HG02981 (cell line): ENCODE measurements at regions not wholly inside any gene's neighbourhood (a gene's known extent, or its start where the extent isn't known, plus 50 kb on each side); places are given as distances from the start of the nearest gene placed in this dataset.
"Not testable (repeated sequence)": the region's sequence is repeated elsewhere in the genome, so short reads cannot be mapped to it uniquely, and the experiment has no call there.

Experiments
- ATAC-seq: cut with Tn5 transposase; IDR thresholded peaks from one replicate; pipeline ENCODE4 v1.9.1; 2021; ENCODE audit warnings: mild to moderate bottlenecking, moderate library complexity; ENCODE audit not compliant: unreplicated experiment

GRCh38 chr7:17554341-17555015, 256.0 kb downstream of the AHR start:
- no peak for ATAC-seq

- no peak for ATAC-seq
These were observed 257.9 kb downstream of the AHR start for GRCh38 chr7:17556247-17556956.

DNA sequence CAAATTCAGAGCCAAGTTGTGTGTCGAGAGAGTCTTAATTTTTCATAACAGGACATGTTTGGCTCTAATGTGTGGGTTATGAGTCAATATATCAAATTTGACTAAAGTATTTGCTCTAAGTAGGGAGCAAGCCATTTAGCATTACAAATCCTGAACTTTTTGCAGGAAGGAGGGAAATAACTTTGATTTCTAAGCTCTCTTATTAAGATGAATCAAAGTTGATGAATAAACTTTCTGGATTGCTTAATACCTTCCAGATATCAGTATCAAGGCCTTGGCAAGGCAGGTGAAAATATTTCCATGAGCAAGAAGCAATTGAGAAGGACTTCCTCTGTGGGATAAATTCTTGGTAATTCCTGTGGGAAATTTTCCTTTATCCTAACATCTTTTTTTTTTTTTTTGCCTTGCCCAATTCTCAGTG, 258.8 kb downstream of the AHR start:
- no peak for ATAC-seq

DNA sequence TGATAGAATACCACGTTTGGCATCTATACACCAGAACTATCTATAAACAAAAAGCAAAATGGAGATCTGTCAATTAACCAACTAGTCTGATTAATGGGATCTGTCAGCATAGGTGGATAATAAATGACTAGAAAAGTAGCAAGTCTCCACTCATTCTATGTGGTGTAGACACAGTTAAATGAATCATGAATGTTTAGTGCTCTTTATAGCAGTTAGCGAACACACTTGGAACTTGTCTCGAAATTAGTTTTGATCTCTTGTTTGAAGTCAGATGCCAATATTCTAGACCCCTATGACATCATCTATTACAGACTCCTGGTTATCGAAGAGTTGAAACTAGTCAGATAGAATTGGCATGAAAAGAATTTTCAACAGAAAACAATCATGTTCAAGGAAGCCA, 259.7 kb downstream of the AHR start:
- ATAC-seq, result no peak

GRCh38 chr7:17558558-17559332, 260.3 kb downstream of the AHR start:
- ATAC-seq, result no peak

- ATAC-seq, result no peak
These were observed 260.9 kb downstream of the AHR start for GRCh38 chr7:17559388-17559787.

- no peak for ATAC-seq
These were observed 262.1 kb downstream of the AHR start for GRCh38 chr7:17560516-17560915.

DNA sequence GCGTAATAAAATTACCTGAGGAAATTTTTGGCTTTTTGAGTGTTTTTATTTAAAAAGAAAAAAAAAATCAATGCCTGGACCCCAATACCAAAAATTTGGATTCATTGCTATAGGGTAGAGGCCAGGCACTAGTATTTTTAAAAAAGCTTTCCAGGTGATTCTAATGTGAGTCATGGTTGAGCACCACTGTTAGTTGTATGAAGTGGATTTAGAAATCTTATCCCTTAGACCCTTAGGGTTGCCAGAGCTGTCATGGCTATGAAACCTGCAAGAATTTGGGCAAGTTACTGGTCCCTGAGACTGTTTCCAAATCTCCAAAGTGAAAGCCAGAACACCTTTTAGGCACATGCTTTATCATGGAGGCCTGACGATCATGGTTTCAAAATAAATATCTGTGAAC, 262.5 kb downstream of the AHR start:
- ATAC-seq, result no peak

- ATAC-seq, result no peak
These were observed 266.3 kb downstream of the AHR start for GRCh38 chr7:17564678-17565212.

DNA sequence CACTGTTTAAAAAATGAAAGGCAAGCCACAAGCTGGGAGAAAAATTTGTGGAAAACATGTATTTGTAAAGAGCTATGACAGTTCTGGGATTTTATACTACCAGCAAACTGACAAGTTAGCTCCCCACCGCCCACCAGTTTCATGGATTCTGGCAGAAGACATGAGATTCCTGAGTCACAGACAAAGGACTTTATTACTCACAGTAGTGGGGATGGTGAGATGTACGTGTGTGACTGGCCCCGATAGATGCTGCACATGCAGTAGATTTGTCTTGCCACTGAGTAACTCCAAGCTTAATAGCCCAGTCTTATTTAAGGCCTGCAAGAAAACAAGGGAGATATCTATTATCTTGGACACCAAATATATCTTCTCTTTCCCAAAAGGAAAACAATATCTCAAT, 281.7 kb downstream of the AHR start:
- no peak for ATAC-seq

DNA sequence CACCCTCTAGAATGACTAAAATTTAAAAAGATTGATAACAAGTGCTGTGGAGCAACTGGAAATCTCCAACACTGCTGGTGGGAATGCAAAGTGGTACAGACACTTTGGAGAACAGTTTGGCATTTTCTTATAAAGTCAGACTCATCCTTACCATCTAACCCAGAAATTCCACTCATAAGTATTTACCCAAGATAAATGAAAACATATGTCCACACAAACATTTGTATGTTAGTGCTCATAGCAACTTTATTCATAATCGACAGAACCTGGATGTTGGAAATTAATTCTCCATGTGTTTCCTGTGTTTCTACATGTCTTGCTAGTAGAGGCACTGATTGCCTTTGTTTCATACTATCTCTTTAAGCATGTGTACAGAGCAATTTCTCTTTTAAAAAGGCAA, 282.4 kb downstream of the AHR start:
- ATAC-seq, result no peak

- ATAC-seq, result no peak
These were observed 282.8 kb downstream of the AHR start for GRCh38 chr7:17581301-17581700.

- not testable (repeated sequence) for ATAC-seq
These were observed 284.2 kb downstream of the AHR start for GRCh38 chr7:17582696-17583095.

GRCh38 chr7:17583786-17584185, 285.3 kb downstream of the AHR start:
- no peak for ATAC-seq

- no peak for ATAC-seq
These were observed 286.4 kb downstream of the AHR start for GRCh38 chr7:17584822-17585221.

- ATAC-seq, result no peak
These were observed 288.3 kb downstream of the AHR start for GRCh38 chr7:17586711-17587110.

DNA sequence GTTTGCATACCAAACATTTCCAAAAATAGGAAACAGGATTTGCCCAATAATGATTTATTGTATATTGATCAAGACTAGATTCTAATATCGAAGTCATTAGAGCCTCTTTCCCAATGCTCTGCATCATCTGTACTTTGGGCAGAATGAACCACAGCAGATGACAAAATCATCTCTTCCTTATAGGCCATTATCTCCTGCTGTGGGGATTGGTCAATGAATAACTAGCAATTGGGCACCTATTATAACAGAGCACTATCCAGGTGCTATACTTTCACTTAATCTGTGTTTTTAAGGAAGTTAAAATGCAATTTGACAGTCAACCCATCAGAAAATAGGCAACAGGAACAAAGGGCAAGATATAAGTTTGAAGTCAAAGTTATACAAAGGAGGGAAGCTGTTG, 290.3 kb downstream of the AHR start:
- no peak for ATAC-seq

DNA sequence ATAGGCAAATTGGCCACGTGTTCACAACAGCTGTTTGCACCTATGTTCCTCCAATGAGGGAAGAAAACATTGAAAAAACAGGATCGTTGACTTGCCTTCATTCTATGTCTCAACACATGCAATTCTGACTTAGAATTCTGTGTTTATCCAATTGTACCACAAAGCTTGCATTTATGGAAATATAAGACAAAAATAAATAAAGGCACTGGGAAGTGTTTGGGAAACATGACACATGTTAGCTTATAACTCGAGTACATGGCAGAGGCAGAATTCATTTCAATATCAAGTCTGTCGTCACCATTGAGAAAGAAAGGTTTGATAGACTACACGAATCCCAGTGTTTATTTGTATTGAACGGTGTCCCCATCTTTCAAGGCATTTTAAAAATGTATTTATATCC, 291.2 kb downstream of the AHR start:
- ATAC-seq, result no peak

- ATAC-seq, result no peak
These were observed 291.8 kb downstream of the AHR start for GRCh38 chr7:17590221-17590620.

- ATAC-seq, result no peak
These were observed 295.5 kb downstream of the AHR start for GRCh38 chr7:17593819-17594419.

- ATAC-seq, result no peak
These were observed 297.1 kb downstream of the AHR start for GRCh38 chr7:17595546-17595945.
